WERI-Rb-1 (cell line): ENCODE measurements at regions not wholly inside any gene's neighbourhood (a gene's known extent, or its start where the extent isn't known, plus 50 kb on each side); places are given as distances from the start of the nearest gene placed in this dataset.

Source experiments
- DNase-seq: peaks from one replicate; pipeline ENCODE4 v3.0.0-alpha.2; 2020
- H3K27ac ChIP-seq: fragments of 250-450 bp; sonication (Bioruptor Pico); 2 replicates; pipeline ENCODE4 v1.5.1; 2020; ENCODE audit warnings: mild to moderate bottlenecking, moderate library complexity
- H3K27me3 ChIP-seq: fragments of 250-450 bp; sonication (Bioruptor Pico); 2 replicates; pipeline ENCODE4 v1.5.1; 2021; ENCODE audit warnings: mild to moderate bottlenecking, low read depth, moderate library complexity; ENCODE audit not compliant: insufficient read depth, severe bottlenecking
- H3K36me3 ChIP-seq: fragments of 250-450 bp; sonication (Bioruptor Pico); 2 replicates; pipeline ENCODE4 v1.5.1; 2020; ENCODE audit warnings: mild to moderate bottlenecking, moderate library complexity
- H3K4me3 ChIP-seq: 2 replicates; pipeline ENCODE4 v1.5.1; 2011; ENCODE audit warnings: low read depth, mild to moderate bottlenecking, control low read depth, low read length
- H3K9me3 ChIP-seq: fragments of 250-450 bp; sonication (Bioruptor Pico); 2 replicates; pipeline ENCODE4 v1.5.1; 2021; ENCODE audit warnings: mild to moderate bottlenecking, moderate library complexity; ENCODE audit not compliant: severe bottlenecking
- CTCF ChIP-seq: IDR thresholded peaks from 2 replicates; pipeline ENCODE4 v1.5.1; 2011; ENCODE audit warnings: low read depth, mild to moderate bottlenecking, control low read depth, inconsistent platforms, low read length

- Histone ChIP-seq H3K27me3 (no peaks in the 10 kb centered on the region), H3K9me3 (no peaks in the 10 kb centered on the region), H3K27ac (no peak overlapping the region), H3K36me3 (no peaks in the 10 kb centered on the region), H3K4me3 (no peak overlapping the region)
- DNase-seq = no peak
- no peak for TF ChIP-seq CTCF
Measured at GRCh38 chr20:11278461-11278860, 604.7 kb upstream of the JAG1 start.

- Histone ChIP-seq H3K9me3 (no peaks in the 10 kb centered on the region), H3K36me3 (no peaks in the 10 kb centered on the region), H3K27ac (no peak overlapping the region), H3K27me3 (no peaks in the 10 kb centered on the region), H3K4me3 (no peak overlapping the region)
- no peak for DNase-seq
- TF ChIP-seq CTCF = no peak
Measured at GRCh38 chr20:11281240-11281639, 607.4 kb upstream of the JAG1 start.

GRCh38 chr20:11281768-11282167, 608.0 kb upstream of the JAG1 start:
- no peak overlapping the region for H3K4me3 ChIP-seq
- H3K27me3 ChIP-seq = no peaks in the 10 kb centered on the region
- DNase-seq = no peak
- no peak overlapping the region for H3K27ac ChIP-seq
- H3K36me3 ChIP-seq = no peaks in the 10 kb centered on the region
- no peak for TF ChIP-seq CTCF
- no peaks in the 10 kb centered on the region for H3K9me3 ChIP-seq

GRCh38 chr20:11287126-11287525, 613.3 kb upstream of the JAG1 start:
- H3K36me3 ChIP-seq = no peaks in the 10 kb centered on the region
- no peaks in the 10 kb centered on the region for H3K27me3 ChIP-seq
- TF ChIP-seq CTCF = no peak
- no peak overlapping the region for H3K27ac ChIP-seq
- no peak overlapping the region for H3K4me3 ChIP-seq
- DNase-seq = no peak
- H3K9me3 ChIP-seq = no peaks in the 10 kb centered on the region

GRCh38 chr20:11296221-11296620, 621.5 kb upstream of the BTBD3 start:
- Histone ChIP-seq H3K4me3 (no peak overlapping the region), H3K9me3 (no peaks in the 10 kb centered on the region), H3K36me3 (no peaks in the 10 kb centered on the region), H3K27me3 (no peaks in the 10 kb centered on the region), H3K27ac (no peak overlapping the region)
- DNase-seq = no peak
- no peak for TF ChIP-seq CTCF

DNA sequence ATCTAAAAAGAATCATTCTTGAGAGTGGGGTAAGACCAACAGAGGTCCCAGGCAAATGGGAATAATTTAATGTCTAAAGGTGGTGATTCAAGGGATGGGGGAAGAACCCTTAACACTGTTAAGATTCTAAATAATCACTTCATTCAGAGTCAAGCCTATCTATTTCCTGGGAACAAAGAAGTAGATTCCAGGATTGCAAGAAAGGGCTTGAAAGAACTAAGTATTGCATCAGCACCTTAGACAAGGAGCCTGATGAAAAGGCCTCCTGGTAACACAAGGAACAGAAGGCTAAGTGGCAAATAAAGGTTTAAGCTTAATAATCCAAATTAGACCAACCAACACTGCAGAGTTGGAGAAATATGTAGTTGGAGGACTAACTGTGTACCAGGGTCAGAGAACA, 620.7 kb upstream of the BTBD3 start:
- no peak overlapping the region for H3K27ac ChIP-seq
- no peak for DNase-seq
- H3K36me3 ChIP-seq = no peaks in the 10 kb centered on the region
- H3K27me3 ChIP-seq = no peaks in the 10 kb centered on the region
- H3K9me3 ChIP-seq = no peaks in the 10 kb centered on the region
- H3K4me3 ChIP-seq = no peak overlapping the region
- no peak for TF ChIP-seq CTCF
